ENCODE measurements at regions not wholly inside any gene's neighbourhood (a gene's known extent, or its start where the extent isn't known, plus 50 kb on each side); places are given as distances from the start of the nearest gene placed in this dataset.

DNA sequence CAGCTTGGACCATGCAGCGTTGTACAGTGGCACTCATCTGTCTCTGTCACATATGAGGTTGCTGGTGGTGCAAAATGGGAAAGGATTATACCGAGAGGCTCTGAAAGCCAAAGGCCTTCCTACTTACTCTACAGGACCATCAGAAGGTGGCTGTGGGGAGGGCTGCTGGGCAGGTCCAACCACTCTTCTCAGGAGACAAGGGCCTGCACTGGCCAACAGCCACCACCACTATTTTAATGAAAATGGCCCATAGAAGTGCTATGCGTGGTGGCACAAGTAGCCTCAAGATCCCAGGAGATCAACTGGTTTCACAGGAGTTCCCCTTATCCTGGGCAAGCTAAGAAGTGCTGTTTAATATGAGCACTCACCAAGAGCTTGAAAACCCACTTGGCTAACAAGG is 52.3 kb downstream of the MRPL57 start:
- TF ChIP-seq, protein P1, sequence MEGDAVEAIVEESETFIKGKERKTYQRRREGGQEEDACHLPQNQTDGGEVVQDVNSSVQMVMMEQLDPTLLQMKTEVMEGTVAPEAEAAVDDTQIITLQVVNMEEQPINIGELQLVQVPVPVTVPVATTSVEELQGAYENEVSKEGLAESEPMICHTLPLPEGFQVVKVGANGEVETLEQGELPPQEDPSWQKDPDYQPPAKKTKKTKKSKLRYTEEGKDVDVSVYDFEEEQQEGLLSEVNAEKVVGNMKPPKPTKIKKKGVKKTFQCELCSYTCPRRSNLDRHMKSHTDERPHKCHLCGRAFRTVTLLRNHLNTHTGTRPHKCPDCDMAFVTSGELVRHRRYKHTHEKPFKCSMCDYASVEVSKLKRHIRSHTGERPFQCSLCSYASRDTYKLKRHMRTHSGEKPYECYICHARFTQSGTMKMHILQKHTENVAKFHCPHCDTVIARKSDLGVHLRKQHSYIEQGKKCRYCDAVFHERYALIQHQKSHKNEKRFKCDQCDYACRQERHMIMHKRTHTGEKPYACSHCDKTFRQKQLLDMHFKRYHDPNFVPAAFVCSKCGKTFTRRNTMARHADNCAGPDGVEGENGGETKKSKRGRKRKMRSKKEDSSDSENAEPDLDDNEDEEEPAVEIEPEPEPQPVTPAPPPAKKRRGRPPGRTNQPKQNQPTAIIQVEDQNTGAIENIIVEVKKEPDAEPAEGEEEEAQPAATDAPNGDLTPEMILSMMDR (IDR thresholded peaks at IDR 0.05; ENCODE audit: low read depth, low read length): no peak
- no peak overlapping the region for H3K4me3 ChIP-seq (ENCODE audit: low read depth, low read length)

DNA sequence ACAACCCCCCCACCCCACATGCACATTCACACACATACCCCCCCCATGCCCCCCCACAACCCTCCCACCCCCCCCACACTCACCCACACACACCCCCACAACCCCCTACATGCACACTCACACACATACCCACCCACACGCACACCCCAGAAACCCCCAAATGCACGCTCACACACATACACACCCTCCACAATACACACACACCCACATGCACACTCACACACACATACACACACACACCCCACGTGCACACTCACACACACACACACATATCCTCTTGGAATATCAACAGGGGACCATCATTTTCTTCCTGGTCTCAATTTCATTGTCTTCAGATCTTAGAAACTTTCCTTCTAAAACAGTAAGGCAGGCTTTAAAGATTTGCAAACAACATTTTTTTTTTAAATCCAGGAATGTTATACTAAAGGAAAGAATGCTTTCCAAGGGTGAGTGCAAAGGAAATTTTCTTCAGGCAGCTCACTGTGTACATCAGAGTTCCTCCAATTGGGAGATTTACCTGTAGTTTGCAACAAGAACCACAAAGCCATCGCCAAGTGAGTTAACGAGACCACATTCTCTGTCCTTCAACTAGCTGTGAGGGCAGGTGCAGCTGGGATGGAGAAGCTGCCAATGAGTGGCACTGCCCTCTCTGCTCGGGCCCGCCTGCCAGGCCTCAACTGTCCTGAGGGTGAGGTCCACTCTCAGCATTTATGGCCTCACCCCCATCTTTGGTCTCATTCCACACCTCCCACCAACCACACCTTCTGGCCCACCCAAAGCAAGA is 53.0 kb downstream of the MRPL57 start:
- H3K4me3 ChIP-seq (ENCODE audit: low read depth, low read length): no peak overlapping the region
- TF ChIP-seq, protein P1 (IDR thresholded peaks at IDR 0.05; ENCODE audit: low read depth, low read length): no peak

DNA sequence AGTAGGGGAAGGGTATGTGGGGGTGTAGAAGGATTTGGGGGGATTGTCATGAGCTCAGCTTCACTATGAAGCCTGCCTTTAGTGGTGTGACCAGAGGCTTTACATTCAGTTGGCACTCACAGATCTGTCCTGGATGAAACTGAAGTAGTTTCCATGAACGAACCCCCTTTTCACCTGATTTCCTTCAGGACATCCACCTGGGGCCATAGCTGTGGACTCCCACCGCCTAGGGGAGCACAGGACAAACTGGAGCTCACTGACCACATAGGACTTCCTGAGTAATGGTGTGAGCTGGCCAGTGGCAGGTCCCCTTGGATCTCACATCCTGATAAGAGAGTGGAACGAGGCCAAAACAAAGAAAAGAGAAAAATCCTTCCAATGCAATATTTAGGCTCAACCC is 54.1 kb downstream of the MRPL57 start:
- TF ChIP-seq, protein P1 (IDR thresholded peaks at IDR 0.05; ENCODE audit: low read depth, low read length): no peak
- H3K4me3 ChIP-seq (ENCODE audit: low read depth, low read length): no peak overlapping the region

DNA sequence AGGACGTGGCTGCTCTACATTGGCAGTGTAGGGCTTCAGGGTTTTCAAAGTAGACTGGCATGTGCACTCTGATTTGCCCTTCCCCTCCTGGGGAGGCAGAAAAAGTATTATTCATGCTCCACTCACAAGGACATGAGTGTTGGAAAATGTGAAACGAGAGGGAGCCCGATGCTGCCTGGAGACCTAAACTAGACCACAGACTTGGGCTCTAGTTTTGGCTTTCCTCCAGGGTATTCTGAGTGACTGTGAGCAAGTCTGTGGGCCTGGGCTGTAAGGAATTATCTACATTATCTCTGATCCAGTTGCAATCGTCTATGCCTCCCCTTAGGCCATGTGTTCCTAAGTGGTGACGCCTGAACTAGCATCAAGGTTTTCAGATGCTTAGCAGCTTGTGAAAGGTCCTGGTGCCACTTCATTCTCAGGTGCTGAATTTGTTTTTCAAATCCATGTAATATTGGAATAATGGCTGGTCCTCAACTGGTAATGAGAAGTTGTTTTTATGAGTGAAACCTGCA is 55.0 kb downstream of the MRPL57 start:
- H3K4me3 ChIP-seq (ENCODE audit: low read depth, low read length): no peak overlapping the region
- TF ChIP-seq, protein P1 (IDR thresholded peaks at IDR 0.05; ENCODE audit: low read depth, low read length): no peak

DNA sequence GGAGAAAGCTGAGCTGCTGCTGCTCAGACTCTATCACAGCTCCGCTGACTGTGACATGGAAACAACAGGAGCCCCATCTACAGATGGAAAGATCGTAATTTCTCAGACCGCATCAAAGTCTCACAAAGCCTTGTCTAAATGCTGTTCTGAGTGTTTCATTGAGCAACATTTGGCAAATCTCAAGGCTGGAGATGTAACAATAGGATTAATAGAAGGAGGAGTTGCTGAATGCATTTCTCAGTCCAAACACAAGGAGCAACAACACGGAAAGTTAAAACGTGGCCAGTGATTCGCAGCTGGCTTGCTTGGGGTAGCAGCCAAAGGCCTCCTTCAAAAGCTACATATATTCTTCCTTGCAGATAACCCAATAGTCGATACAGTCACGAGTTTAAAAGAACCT is 55.7 kb downstream of the MRPL57 start:
- TF ChIP-seq, protein P1 (IDR thresholded peaks at IDR 0.05; ENCODE audit: low read depth, low read length): no peak
- H3K4me3 ChIP-seq (ENCODE audit: low read depth, low read length): no peak overlapping the region

DNA sequence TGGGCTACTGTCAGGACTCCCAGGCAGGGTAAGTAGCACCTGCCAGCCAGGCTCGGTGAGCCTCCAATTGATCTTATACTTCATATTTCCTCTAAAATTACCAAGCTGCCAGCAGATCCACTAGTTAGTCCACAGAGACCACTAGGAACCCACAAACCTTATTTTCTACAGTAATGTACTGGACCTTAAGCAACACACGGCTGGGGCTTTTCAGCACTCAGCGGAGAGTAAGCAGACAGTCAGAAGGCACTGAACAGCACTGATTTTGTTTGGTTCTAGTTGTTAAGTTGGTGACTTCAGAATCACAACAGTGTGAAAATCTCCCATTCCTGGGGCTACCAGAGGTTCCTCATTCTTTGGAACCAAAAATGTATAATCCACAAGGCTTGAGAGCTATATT is 56.1 kb downstream of the MRPL57 start:
- no peak overlapping the region for H3K4me3 ChIP-seq (ENCODE audit: low read depth, low read length)
- TF ChIP-seq, protein P1 (IDR thresholded peaks at IDR 0.05; ENCODE audit: low read depth, low read length): no peak

DNA sequence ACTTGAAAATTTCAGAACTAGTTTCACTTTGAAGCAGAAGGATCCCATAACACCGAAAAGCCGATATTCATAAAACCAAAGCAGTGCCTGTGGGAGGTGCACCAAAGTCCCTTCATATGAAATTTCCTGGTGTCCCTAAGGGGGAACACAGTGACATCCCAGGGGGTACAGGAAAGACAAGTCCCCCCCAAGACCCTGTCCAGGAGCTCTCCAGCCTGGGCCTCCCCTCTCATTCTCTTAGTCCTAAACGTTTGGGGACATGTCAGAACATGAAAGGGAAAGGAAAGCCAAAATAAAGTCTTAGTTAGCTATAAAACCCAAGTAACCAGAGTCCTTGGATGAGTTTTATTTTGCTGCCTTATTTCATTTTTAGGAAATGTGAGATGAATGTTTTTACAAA is 56.6 kb downstream of the MRPL57 start:
- TF ChIP-seq, protein P1 (IDR thresholded peaks at IDR 0.05; ENCODE audit: low read depth, low read length): no peak
- H3K4me3 ChIP-seq (ENCODE audit: low read depth, low read length): peak overlapping the region; percentile 31; the same call in 1 of the 2 replicates

Measured in WI38 (cell line).